ENCODE measurements at regions not wholly inside any gene's neighbourhood (a gene's known extent, or its start where the extent isn't known, plus 50 kb on each side); places are given as distances from the start of the nearest gene placed in this dataset.
"Not testable (repeated sequence)": the region's sequence is repeated elsewhere in the genome, so short reads cannot be mapped to it uniquely, and the experiment has no call there.

DNA sequence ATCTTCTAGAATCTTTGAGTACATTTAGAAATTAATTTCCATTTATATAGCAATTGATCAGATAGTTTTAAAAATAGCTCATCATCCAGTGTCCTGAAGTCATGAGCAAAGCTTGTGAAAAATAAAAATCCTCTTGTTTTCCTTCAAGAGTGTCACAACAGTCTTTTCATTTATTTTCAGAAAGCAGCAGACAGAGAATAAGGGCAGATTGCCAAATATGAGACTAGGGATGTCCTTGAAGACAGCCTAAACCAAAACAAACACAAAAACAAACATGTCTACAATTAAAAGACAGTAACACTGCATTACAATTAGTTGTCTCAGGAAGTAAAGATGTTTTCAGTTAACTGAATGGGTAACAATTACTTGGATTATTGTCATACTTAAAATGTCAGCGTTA lies 682.8 kb downstream of the TFAP2A start (continued):
- TF ChIP-seq, protein P1, sequence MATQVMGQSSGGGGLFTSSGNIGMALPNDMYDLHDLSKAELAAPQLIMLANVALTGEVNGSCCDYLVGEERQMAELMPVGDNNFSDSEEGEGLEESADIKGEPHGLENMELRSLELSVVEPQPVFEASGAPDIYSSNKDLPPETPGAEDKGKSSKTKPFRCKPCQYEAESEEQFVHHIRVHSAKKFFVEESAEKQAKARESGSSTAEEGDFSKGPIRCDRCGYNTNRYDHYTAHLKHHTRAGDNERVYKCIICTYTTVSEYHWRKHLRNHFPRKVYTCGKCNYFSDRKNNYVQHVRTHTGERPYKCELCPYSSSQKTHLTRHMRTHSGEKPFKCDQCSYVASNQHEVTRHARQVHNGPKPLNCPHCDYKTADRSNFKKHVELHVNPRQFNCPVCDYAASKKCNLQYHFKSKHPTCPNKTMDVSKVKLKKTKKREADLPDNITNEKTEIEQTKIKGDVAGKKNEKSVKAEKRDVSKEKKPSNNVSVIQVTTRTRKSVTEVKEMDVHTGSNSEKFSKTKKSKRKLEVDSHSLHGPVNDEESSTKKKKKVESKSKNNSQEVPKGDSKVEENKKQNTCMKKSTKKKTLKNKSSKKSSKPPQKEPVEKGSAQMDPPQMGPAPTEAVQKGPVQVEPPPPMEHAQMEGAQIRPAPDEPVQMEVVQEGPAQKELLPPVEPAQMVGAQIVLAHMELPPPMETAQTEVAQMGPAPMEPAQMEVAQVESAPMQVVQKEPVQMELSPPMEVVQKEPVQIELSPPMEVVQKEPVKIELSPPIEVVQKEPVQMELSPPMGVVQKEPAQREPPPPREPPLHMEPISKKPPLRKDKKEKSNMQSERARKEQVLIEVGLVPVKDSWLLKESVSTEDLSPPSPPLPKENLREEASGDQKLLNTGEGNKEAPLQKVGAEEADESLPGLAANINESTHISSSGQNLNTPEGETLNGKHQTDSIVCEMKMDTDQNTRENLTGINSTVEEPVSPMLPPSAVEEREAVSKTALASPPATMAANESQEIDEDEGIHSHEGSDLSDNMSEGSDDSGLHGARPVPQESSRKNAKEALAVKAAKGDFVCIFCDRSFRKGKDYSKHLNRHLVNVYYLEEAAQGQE (IDR thresholded peaks at IDR 0.05), result no peak
- TF ChIP-seq JUND (IDR thresholded peaks at IDR 0.05) (no peak), FOXA2 (IDR thresholded peaks at IDR 0.05) (no peak)

DNA sequence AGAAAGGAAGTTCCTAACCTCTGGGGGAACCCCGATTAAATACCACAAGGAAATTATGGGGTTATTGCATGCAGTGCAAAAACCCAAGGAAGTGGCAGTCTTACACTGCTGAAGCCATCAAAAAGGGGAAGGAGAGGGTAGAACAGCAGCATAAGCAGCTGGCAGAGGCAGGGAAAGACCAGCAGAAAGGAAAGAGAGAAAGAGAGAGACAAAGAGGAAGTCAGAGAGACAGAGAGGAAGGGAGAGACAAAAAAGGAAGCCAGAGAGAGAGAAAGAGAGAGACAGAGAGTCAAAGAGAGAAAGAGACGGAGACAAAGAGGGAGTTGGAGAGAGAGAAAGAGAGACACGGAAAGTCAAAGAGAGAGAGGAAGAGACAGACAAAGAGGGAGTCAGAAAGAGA lies 689.1 kb downstream of the TFAP2A start:
- not testable (repeated sequence) for H3K4me3 ChIP-seq (ENCODE audit: low read depth in 1 of 3, low read length in 3 of 3); DNase-seq (ENCODE audit: low spot score); H3K27me3 ChIP-seq (ENCODE audit: control insufficient read depth in 4 of 4, insufficient read depth in 4 of 4, low read length in 3 of 4); H3K9me3 ChIP-seq (ENCODE audit: control insufficient read depth in 4 of 4, low read length in 3 of 4); H3K4me1 ChIP-seq (ENCODE audit: control insufficient read depth in 4 of 4, insufficient read depth in 4 of 4, low read length in 3 of 4); H3K9ac ChIP-seq (ENCODE audit: low read depth in 1 of 2, low read length in 2 of 2); H3K27ac ChIP-seq (ENCODE audit: low read depth in 1 of 2, low read length in 2 of 2); H3K36me3 ChIP-seq (ENCODE audit: control insufficient read depth in 4 of 4, insufficient read depth in 3 of 4, low read depth in 1 of 4, low read length in 3 of 4)
- 80% methylated on average over 3 of the region's 3 CpGs for WGBS

DNA sequence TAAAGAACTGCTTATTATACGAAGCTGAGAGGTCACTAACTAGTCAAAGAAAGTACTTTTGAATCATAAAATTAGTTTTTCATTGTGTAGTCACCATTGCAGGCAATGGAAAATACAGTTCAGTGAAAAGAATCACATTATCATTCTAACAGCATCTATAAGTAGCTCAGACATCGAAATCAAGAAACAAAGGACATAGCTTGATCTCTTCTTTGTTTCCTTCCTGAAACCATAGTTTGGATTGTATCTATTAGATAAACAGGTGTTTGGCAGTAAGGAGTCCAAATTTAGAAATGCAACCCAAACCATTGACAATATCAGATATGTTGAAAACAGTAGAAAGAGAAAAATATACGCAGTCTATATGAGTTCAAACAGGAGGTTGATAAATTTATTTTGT lies 697.3 kb downstream of the TFAP2A start:
- Histone ChIP-seq H3K4me3 (ENCODE audit: low read depth in 1 of 3, low read length in 3 of 3) (no peak overlapping the region), H3K9ac (ENCODE audit: low read depth in 1 of 2, low read length in 2 of 2) (no peak overlapping the region), H3K4me1 (ENCODE audit: control insufficient read depth in 4 of 4, insufficient read depth in 4 of 4, low read length in 3 of 4) (no peaks in the 10 kb centered on the region), H3K9me3 (ENCODE audit: control insufficient read depth in 4 of 4, low read length in 3 of 4) (no peaks in the 10 kb centered on the region), H3K27me3 (ENCODE audit: control insufficient read depth in 4 of 4, insufficient read depth in 4 of 4, low read length in 3 of 4) (no peaks in the 10 kb centered on the region), H3K36me3 (ENCODE audit: control insufficient read depth in 4 of 4, insufficient read depth in 3 of 4, low read depth in 1 of 4, low read length in 3 of 4) (no peaks in the 10 kb centered on the region), H3K27ac (ENCODE audit: low read depth in 1 of 2, low read length in 2 of 2) (no peak overlapping the region)
- DNase-seq (ENCODE audit: low spot score), result no peak
- TF ChIP-seq JUND (IDR thresholded peaks at IDR 0.05), result no peak
- TF ChIP-seq, protein P2, sequence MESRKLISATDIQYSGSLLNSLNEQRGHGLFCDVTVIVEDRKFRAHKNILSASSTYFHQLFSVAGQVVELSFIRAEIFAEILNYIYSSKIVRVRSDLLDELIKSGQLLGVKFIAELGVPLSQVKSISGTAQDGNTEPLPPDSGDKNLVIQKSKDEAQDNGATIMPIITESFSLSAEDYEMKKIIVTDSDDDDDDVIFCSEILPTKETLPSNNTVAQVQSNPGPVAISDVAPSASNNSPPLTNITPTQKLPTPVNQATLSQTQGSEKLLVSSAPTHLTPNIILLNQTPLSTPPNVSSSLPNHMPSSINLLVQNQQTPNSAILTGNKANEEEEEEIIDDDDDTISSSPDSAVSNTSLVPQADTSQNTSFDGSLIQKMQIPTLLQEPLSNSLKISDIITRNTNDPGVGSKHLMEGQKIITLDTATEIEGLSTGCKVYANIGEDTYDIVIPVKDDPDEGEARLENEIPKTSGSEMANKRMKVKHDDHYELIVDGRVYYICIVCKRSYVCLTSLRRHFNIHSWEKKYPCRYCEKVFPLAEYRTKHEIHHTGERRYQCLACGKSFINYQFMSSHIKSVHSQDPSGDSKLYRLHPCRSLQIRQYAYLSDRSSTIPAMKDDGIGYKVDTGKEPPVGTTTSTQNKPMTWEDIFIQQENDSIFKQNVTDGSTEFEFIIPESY (IDR thresholded peaks at IDR 0.05), result no peak
- no peak for TF ChIP-seq FOXA1 (IDR thresholded peaks at IDR 0.05)
- TF ChIP-seq RAD21 (IDR thresholded peaks at IDR 0.05), result no peak
- no peak for TF ChIP-seq TAF1 (conservative IDR thresholded peaks at IDR 0.05)
- no peak for TF ChIP-seq GABPA (IDR thresholded peaks at IDR 0.05 in 1 of 2, conservative IDR thresholded peaks at IDR 0.05 in 1 of 2)
- TF ChIP-seq, protein P3, sequence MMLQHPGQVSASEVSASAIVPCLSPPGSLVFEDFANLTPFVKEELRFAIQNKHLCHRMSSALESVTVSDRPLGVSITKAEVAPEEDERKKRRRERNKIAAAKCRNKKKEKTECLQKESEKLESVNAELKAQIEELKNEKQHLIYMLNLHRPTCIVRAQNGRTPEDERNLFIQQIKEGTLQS (IDR thresholded peaks at IDR 0.05), result no peak
- no peak for TF ChIP-seq HNF4A (conservative IDR thresholded peaks at IDR 0.05)
- TF ChIP-seq YY1 (IDR thresholded peaks at IDR 0.05), result no peak
- TF ChIP-seq FOXA2 (IDR thresholded peaks at IDR 0.05), result no peak
- TF ChIP-seq, protein P4, sequence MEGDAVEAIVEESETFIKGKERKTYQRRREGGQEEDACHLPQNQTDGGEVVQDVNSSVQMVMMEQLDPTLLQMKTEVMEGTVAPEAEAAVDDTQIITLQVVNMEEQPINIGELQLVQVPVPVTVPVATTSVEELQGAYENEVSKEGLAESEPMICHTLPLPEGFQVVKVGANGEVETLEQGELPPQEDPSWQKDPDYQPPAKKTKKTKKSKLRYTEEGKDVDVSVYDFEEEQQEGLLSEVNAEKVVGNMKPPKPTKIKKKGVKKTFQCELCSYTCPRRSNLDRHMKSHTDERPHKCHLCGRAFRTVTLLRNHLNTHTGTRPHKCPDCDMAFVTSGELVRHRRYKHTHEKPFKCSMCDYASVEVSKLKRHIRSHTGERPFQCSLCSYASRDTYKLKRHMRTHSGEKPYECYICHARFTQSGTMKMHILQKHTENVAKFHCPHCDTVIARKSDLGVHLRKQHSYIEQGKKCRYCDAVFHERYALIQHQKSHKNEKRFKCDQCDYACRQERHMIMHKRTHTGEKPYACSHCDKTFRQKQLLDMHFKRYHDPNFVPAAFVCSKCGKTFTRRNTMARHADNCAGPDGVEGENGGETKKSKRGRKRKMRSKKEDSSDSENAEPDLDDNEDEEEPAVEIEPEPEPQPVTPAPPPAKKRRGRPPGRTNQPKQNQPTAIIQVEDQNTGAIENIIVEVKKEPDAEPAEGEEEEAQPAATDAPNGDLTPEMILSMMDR (IDR thresholded peaks at IDR 0.05; ENCODE audit: low read depth, low read length, missing input control), result no peak
- TF ChIP-seq, protein P1 (IDR thresholded peaks at IDR 0.05), result no peak
- TF ChIP-seq SP1 (IDR thresholded peaks at IDR 0.05), result no peak
- TF ChIP-seq NR2F2 (IDR thresholded peaks at IDR 0.05), result no peak
- no peak for TF ChIP-seq EGR1 (IDR thresholded peaks at IDR 0.05; ENCODE audit: low read depth in 2 of 2)
- no peak for TF ChIP-seq RXRA (IDR thresholded peaks at IDR 0.05)
- 79% methylated on average over 3 of the region's 3 CpGs for WGBS

Data from liver (tissue), 8 donors.